B cell (primary cell): ENCODE measurements at regions not wholly inside any gene's neighbourhood (a gene's known extent, or its start where the extent isn't known, plus 50 kb on each side); places are given as distances from the start of the nearest gene placed in this dataset.

Source experiments
- CTCF ChIP-seq: fragments of 200-600 bp; IDR thresholded peaks from one replicate; pipeline ENCODE4 v1.8.0; 2022; ENCODE audit warnings: antibody characterized with exemption, mild to moderate bottlenecking
- EZH2 ChIP-seq: IDR thresholded peaks from 2 replicates; pipeline ENCODE4 v1.6.1; 2012; ENCODE audit warnings: borderline replicate concordance, low read depth, mild to moderate bottlenecking, moderate library complexity, low read length; ENCODE audit not compliant: insufficient read depth, poor library complexity, severe bottlenecking

- no peak for TF ChIP-seq CTCF
- no peak for TF ChIP-seq EZH2
Measured at GRCh38 chr19:34844277-34844676, 71.3 kb upstream of the ZNF599 start.
